Adrenal gland (tissue), 5 donors: ENCODE measurements at regions not wholly inside any gene's neighbourhood (a gene's known extent, or its start where the extent isn't known, plus 50 kb on each side); places are given as distances from the start of the nearest gene placed in this dataset.

ENCODE experiments used
- POLR2A ChIP-seq, 2 donors: fragments of 450-650 bp; IDR thresholded peaks; one replicate each; pipeline ENCODE4 v1.6.1; 2017; ENCODE audit warnings: antibody characterized with exemption in 2 of 2, mild to moderate bottlenecking in 2 of 2, moderate library complexity in 1 of 2
- TF ChIP-seq, protein P1 (sequence below), 6 experiments: fragments of 450-650 bp in 4 of 6; fragments of 200-600 bp in 2 of 6; sonication (generic) in 1 of 6; IDR thresholded peaks; 1 replicate in 5 of 6; 2 replicates in 1 of 6; pipeline versions ENCODE4 v1.5.1 to v1.8.0; 2016 to 2021; ENCODE audit warnings: antibody characterized with exemption in 6 of 6, mild to moderate bottlenecking in 2 of 6, moderate library complexity in 1 of 6
- donor health status: DM: no; HTN: no; CAD: no.

- TF ChIP-seq, protein P1, sequence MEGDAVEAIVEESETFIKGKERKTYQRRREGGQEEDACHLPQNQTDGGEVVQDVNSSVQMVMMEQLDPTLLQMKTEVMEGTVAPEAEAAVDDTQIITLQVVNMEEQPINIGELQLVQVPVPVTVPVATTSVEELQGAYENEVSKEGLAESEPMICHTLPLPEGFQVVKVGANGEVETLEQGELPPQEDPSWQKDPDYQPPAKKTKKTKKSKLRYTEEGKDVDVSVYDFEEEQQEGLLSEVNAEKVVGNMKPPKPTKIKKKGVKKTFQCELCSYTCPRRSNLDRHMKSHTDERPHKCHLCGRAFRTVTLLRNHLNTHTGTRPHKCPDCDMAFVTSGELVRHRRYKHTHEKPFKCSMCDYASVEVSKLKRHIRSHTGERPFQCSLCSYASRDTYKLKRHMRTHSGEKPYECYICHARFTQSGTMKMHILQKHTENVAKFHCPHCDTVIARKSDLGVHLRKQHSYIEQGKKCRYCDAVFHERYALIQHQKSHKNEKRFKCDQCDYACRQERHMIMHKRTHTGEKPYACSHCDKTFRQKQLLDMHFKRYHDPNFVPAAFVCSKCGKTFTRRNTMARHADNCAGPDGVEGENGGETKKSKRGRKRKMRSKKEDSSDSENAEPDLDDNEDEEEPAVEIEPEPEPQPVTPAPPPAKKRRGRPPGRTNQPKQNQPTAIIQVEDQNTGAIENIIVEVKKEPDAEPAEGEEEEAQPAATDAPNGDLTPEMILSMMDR (IDR thresholded peaks at IDR 0.05) = no peak
- no peak for TF ChIP-seq POLR2A (IDR thresholded peaks at IDR 0.05)
These were observed 457.9 kb upstream of the PTGER4 start for GRCh38 chr5:40221796-40222195.
